ENCODE measurements at regions not wholly inside any gene's neighbourhood (a gene's known extent, or its start where the extent isn't known, plus 50 kb on each side); places are given as distances from the start of the nearest gene placed in this dataset.

- TF ChIP-seq CTCF (IDR thresholded peaks at IDR 0.05) (no peak), POLR2A (IDR thresholded peaks at IDR 0.05) (no peak)
Measured at GRCh38 chr5:74205767-74206578, 434.6 kb downstream of the ENC1 start.

Data from uterus (tissue), 2 donors.